ENCODE measurements at regions not wholly inside any gene's neighbourhood (a gene's known extent, or its start where the extent isn't known, plus 50 kb on each side); places are given as distances from the start of the nearest gene placed in this dataset.

DNA sequence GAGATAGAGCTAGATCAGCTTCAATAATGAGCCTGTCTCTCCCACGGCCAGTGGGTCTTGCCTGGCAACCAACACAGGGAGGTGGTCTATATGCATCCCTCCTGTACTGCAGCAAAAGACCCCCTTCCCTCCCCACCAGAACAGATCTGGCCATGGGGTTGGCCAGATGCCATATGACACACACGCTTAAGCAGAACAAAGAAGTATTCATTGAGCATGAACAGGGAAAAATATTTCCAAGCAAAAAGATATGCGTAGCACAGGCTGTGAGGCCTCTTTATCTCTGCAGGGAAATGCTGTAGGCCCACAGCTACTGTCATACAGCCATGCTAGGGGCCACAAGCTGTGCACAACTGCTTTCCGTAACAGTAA is 73.4 kb upstream of the NRSN1 start:
- no peaks in the 10 kb centered on the region for H3K9me3 ChIP-seq (ENCODE audit: control insufficient read depth in 4 of 4, low read length in 3 of 4)
- no peak for DNase-seq (ENCODE audit: low spot score)
- H3K27me3 ChIP-seq (ENCODE audit: control insufficient read depth in 4 of 4, insufficient read depth in 4 of 4, low read length in 3 of 4), result no peaks in the 10 kb centered on the region
- H3K9ac ChIP-seq (ENCODE audit: low read depth in 1 of 2, low read length in 2 of 2), result no peak overlapping the region
- 81% methylated on average over 4 of the region's 4 CpGs for WGBS
- no peak overlapping the region for H3K27ac ChIP-seq (ENCODE audit: low read depth in 1 of 2, low read length in 2 of 2)
- no peaks in the 10 kb centered on the region for H3K36me3 ChIP-seq (ENCODE audit: control insufficient read depth in 4 of 4, insufficient read depth in 3 of 4, low read depth in 1 of 4, low read length in 3 of 4)
- no peaks in the 10 kb centered on the region for H3K4me1 ChIP-seq (ENCODE audit: control insufficient read depth in 4 of 4, insufficient read depth in 4 of 4, low read length in 3 of 4)
- no peak overlapping the region for H3K4me3 ChIP-seq (ENCODE audit: low read depth in 1 of 3, low read length in 3 of 3)
- TF ChIP-seq, protein P1, sequence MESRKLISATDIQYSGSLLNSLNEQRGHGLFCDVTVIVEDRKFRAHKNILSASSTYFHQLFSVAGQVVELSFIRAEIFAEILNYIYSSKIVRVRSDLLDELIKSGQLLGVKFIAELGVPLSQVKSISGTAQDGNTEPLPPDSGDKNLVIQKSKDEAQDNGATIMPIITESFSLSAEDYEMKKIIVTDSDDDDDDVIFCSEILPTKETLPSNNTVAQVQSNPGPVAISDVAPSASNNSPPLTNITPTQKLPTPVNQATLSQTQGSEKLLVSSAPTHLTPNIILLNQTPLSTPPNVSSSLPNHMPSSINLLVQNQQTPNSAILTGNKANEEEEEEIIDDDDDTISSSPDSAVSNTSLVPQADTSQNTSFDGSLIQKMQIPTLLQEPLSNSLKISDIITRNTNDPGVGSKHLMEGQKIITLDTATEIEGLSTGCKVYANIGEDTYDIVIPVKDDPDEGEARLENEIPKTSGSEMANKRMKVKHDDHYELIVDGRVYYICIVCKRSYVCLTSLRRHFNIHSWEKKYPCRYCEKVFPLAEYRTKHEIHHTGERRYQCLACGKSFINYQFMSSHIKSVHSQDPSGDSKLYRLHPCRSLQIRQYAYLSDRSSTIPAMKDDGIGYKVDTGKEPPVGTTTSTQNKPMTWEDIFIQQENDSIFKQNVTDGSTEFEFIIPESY (IDR thresholded peaks at IDR 0.05), result no peak
- no peak for TF ChIP-seq YY1 (IDR thresholded peaks at IDR 0.05)
- TF ChIP-seq, protein P2, sequence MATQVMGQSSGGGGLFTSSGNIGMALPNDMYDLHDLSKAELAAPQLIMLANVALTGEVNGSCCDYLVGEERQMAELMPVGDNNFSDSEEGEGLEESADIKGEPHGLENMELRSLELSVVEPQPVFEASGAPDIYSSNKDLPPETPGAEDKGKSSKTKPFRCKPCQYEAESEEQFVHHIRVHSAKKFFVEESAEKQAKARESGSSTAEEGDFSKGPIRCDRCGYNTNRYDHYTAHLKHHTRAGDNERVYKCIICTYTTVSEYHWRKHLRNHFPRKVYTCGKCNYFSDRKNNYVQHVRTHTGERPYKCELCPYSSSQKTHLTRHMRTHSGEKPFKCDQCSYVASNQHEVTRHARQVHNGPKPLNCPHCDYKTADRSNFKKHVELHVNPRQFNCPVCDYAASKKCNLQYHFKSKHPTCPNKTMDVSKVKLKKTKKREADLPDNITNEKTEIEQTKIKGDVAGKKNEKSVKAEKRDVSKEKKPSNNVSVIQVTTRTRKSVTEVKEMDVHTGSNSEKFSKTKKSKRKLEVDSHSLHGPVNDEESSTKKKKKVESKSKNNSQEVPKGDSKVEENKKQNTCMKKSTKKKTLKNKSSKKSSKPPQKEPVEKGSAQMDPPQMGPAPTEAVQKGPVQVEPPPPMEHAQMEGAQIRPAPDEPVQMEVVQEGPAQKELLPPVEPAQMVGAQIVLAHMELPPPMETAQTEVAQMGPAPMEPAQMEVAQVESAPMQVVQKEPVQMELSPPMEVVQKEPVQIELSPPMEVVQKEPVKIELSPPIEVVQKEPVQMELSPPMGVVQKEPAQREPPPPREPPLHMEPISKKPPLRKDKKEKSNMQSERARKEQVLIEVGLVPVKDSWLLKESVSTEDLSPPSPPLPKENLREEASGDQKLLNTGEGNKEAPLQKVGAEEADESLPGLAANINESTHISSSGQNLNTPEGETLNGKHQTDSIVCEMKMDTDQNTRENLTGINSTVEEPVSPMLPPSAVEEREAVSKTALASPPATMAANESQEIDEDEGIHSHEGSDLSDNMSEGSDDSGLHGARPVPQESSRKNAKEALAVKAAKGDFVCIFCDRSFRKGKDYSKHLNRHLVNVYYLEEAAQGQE (IDR thresholded peaks at IDR 0.05), result no peak
- TF ChIP-seq, protein P3, sequence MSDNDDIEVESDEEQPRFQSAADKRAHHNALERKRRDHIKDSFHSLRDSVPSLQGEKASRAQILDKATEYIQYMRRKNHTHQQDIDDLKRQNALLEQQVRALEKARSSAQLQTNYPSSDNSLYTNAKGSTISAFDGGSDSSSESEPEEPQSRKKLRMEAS (IDR thresholded peaks at IDR 0.05), result no peak
- TF ChIP-seq RXRA (IDR thresholded peaks at IDR 0.05), result no peak
- TF ChIP-seq RAD21 (IDR thresholded peaks at IDR 0.05), result no peak
- TF ChIP-seq, protein P4, sequence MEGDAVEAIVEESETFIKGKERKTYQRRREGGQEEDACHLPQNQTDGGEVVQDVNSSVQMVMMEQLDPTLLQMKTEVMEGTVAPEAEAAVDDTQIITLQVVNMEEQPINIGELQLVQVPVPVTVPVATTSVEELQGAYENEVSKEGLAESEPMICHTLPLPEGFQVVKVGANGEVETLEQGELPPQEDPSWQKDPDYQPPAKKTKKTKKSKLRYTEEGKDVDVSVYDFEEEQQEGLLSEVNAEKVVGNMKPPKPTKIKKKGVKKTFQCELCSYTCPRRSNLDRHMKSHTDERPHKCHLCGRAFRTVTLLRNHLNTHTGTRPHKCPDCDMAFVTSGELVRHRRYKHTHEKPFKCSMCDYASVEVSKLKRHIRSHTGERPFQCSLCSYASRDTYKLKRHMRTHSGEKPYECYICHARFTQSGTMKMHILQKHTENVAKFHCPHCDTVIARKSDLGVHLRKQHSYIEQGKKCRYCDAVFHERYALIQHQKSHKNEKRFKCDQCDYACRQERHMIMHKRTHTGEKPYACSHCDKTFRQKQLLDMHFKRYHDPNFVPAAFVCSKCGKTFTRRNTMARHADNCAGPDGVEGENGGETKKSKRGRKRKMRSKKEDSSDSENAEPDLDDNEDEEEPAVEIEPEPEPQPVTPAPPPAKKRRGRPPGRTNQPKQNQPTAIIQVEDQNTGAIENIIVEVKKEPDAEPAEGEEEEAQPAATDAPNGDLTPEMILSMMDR (IDR thresholded peaks at IDR 0.05; ENCODE audit: low read depth, low read length, missing input control), result no peak
- no peak for TF ChIP-seq HNF4A (conservative IDR thresholded peaks at IDR 0.05)
- TF ChIP-seq FOXA1 (IDR thresholded peaks at IDR 0.05), result no peak
- no peak for TF ChIP-seq JUND (IDR thresholded peaks at IDR 0.05)
- TF ChIP-seq GABPA (IDR thresholded peaks at IDR 0.05 in 1 of 2, conservative IDR thresholded peaks at IDR 0.05 in 1 of 2), result no peak
- no peak for TF ChIP-seq TAF1 (conservative IDR thresholded peaks at IDR 0.05)
- TF ChIP-seq, protein P5, sequence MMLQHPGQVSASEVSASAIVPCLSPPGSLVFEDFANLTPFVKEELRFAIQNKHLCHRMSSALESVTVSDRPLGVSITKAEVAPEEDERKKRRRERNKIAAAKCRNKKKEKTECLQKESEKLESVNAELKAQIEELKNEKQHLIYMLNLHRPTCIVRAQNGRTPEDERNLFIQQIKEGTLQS (IDR thresholded peaks at IDR 0.05), result no peak
- no peak for TF ChIP-seq EGR1 (IDR thresholded peaks at IDR 0.05; ENCODE audit: low read depth in 2 of 2)
- TF ChIP-seq HNF4G (IDR thresholded peaks at IDR 0.05), result no peak
- TF ChIP-seq NR2F2 (IDR thresholded peaks at IDR 0.05), result no peak
- no peak for TF ChIP-seq FOXA2 (IDR thresholded peaks at IDR 0.05)
- TF ChIP-seq SP1 (IDR thresholded peaks at IDR 0.05), result no peak
